ENCODE measurements at regions not wholly inside any gene's neighbourhood (a gene's known extent, or its start where the extent isn't known, plus 50 kb on each side); places are given as distances from the start of the nearest gene placed in this dataset.

- DNase-seq (ENCODE audit: extremely low read depth, low read depth), result no peak
Measured at GRCh38 chr5:20114526-20114925, 126.5 kb upstream of the CDH18 start.

DNA sequence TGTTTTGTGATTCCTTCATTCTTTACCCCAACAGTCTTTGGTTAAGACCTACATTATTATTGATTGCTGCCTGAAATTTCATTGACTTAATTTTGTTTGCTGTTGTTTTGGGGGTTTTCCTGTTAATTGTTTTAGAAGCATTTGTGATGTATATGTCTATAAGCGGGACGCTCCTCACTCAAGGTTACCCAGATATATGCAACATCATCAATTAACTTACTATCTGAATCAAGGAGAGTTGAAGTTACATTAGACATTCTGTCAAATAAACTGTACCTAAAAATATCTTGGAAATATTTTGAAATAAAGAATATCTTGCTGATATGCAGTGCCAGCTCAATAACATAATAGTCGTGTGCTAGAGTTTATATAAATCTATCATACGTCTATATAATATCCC is 125.9 kb upstream of the CDH18 start:
- no peak for DNase-seq (ENCODE audit: extremely low read depth, low read depth)

DNA sequence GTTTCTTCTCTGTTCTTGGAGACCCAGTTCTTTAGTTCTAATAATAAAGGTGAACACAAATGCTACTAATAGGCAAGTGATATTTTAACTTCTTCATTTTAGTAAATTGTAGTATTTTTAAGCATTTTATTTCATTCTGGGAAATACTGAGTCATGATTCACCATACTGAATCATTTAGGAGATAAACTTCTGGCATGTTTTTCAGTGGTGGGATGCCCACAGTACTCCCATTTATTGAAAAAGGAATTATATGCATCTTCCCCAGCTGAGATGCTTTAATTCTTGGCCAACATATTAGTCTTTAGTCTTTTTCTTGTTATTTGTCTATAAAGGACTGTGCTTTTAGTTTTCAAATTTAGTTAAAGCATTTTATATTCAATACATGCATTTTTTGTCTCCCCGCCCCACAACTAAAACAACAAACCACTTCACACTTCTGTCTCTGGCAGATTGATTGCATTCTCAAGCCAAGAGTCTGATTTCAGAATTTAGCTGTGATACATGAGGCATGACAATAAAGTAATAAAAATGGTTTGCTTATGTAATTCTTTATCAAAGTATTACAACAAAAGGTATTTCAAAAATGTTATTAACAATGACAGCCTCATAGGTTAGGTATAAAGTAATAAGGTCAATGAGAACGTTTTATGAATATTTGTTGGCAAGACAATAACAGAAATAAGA is 125.2 kb upstream of the CDH18 start:
- DNase-seq (ENCODE audit: extremely low read depth, low read depth), result no peak

GRCh38 chr5:20109326-20109725 is 121.3 kb upstream of the CDH18 start:
- DNase-seq (ENCODE audit: extremely low read depth, low read depth), result no peak

- DNase-seq (ENCODE audit: extremely low read depth, low read depth), result no peak
Measured at GRCh38 chr5:20105915-20106314, 117.9 kb upstream of the CDH18 start.

GRCh38 chr5:20102293-20102692 is 114.3 kb upstream of the CDH18 start:
- no peak for DNase-seq (ENCODE audit: extremely low read depth, low read depth)

GRCh38 chr5:20098694-20099093 is 110.7 kb upstream of the CDH18 start:
- no peak for DNase-seq (ENCODE audit: extremely low read depth, low read depth)

GRCh38 chr5:20088361-20088760 is 100.4 kb upstream of the CDH18 start:
- no peak for DNase-seq (ENCODE audit: extremely low read depth, low read depth)

DNA sequence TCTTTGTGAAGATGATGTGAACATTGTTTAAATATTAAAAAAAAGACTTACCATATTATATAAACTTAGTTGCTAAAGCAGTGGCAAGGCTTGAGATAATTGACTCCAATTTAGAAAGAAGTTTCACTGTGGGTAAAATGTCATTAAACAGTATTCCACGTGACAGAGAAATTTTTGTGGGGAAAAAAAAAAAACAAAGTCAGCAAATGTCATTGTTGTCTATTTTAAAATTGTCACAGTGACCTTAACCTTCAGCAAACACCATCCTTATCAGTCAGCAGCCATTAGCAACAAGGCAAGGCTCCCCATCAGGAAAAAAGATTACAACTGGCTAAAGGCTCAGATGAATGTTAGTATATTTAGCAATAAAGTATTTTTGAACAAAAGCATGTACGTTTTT is 99.3 kb upstream of the CDH18 start:
- no peak for DNase-seq (ENCODE audit: extremely low read depth, low read depth)

- DNase-seq (ENCODE audit: extremely low read depth, low read depth), result no peak
Measured at GRCh38 chr5:20077186-20077585, 89.2 kb upstream of the CDH18 start.

- DNase-seq (ENCODE audit: extremely low read depth, low read depth), result no peak
Measured at GRCh38 chr5:20056933-20057332, 68.9 kb upstream of the CDH18 start.

DNA sequence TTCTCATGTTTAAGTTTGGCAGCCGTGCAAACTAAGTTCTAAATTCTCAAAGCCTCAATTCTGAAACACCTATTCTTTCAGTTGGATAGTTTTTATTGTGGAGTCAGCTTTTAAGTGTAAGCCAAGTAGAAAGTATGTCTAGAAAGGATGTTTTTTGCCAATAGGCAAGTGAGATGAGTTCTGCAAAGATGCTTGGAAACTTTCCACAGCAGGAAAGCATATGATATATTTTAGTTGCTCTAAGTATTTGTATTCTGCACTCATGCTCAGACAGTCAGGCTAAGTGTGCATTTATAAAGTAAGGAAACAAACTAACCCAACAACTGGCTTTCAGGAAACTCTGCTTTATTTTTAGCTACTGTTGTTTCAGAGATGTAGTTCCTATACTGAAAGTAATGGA is 67.3 kb upstream of the CDH18 start:
- no peak for DNase-seq (ENCODE audit: extremely low read depth, low read depth)

DNA sequence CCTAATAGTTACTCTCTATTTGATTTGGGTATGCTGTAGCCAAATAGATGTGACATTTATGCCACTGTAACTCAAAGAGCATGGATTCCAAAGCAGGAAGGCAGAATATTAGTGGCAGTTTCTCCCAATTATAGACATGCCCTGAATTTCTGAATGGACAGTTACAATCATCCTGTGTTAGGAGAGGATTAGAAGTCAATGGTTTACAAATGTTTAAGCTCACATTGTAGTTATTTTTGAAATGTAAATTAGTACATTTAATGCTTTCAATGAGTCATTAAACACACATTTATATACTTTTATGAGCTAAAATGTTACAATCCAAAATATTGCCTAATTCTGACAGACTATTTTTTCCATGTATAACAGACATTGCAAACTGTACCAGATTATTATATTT is 62.3 kb upstream of the CDH18 start:
- no peak for DNase-seq (ENCODE audit: extremely low read depth, low read depth)

DNA sequence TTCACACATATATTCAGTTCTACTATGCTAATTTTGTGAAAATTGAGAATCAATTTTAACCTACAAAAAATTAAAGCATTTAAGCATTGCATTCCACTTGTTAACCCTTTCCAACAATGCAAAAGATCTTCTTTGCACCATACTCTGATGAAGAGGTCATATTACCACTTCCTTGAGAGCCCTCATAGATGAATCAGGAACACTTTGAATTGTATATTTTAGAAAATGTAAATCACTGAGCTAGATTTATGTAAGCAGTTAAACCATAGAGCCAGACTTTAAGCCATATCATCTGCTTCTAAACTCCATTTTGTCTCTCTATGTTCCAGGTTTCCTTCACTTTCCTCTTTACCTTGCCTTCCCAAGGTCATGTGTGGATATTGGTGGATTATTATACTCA is 56.5 kb upstream of the CDH18 start:
- no peak for DNase-seq (ENCODE audit: extremely low read depth, low read depth)

GRCh38 chr5:20041326-20042274 is 53.6 kb upstream of the CDH18 start:
- peak; percentile 4 for DNase-seq (ENCODE audit: extremely low read depth, low read depth)

GRCh38 chr5:20040901-20041300 is 52.9 kb upstream of the CDH18 start:
- DNase-seq (ENCODE audit: extremely low read depth, low read depth), result no peak

Small RNA genes lying in the stretch of these regions (small RNA-seq; reads per million reads assigned to genes)
- gene AC093303.1, result 0 reads per million in 2 experiments
